ENCODE measurements at regions not wholly inside any gene's neighbourhood (a gene's known extent, or its start where the extent isn't known, plus 50 kb on each side); places are given as distances from the start of the nearest gene placed in this dataset.

- no peak for DNase-seq
Measured at GRCh38 chr14:101027966-101028365, 124.4 kb upstream of the RTL1 start.

GRCh38 chr14:101028971-101029667, 125.6 kb upstream of the RTL1 start:
- no peak for DNase-seq

GRCh38 chr14:101029668-101030290, 126.3 kb upstream of the RTL1 start:
- DNase-seq: no peak

- DNase-seq: no peak
Measured at GRCh38 chr14:101030586-101030985, 127.1 kb upstream of the RTL1 start.

GRCh38 chr14:101031186-101031585, 127.7 kb upstream of the RTL1 start:
- no peak for DNase-seq

- DNase-seq: no peak
Measured at GRCh38 chr14:101031721-101032120, 128.2 kb upstream of the RTL1 start.

GRCh38 chr14:101032433-101032832, 128.9 kb upstream of the RTL1 start:
- DNase-seq: no peak

- no peak for DNase-seq
Measured at GRCh38 chr14:101033006-101033405, 129.5 kb upstream of the RTL1 start.

GRCh38 chr14:101033446-101034165, 130.1 kb upstream of the RTL1 start:
- no peak for DNase-seq

GRCh38 chr14:101034986-101035385, 131.5 kb upstream of the RTL1 start:
- no peak for DNase-seq

- no peak for DNase-seq
Measured at GRCh38 chr14:101035466-101036225, 132.1 kb upstream of the RTL1 start.

- DNase-seq: no peak
Measured at GRCh38 chr14:101037021-101037817, 133.7 kb upstream of the RTL1 start.

- DNase-seq: no peak
Measured at GRCh38 chr14:101039031-101039754, 135.7 kb upstream of the RTL1 start.

- DNase-seq: no peak
Measured at GRCh38 chr14:101039755-101040138, 136.2 kb upstream of the RTL1 start.

- no peak for DNase-seq
Measured at GRCh38 chr14:101040538-101041442, 137.3 kb upstream of the RTL1 start.

- no peak for DNase-seq
Measured at GRCh38 chr14:101043891-101044290, 140.4 kb upstream of the RTL1 start.

- no peak for DNase-seq
Measured at GRCh38 chr14:101044741-101045140, 141.2 kb upstream of the RTL1 start.

- no peak for DNase-seq
Measured at GRCh38 chr14:101045511-101045910, 142.0 kb upstream of the RTL1 start.

- DNase-seq: no peak
Measured at GRCh38 chr14:101046071-101046470, 142.5 kb upstream of the RTL1 start.

- DNase-seq: no peak
Measured at GRCh38 chr14:101047326-101047725, 143.8 kb upstream of the RTL1 start.

- no peak for DNase-seq
Measured at GRCh38 chr14:101048766-101049165, 145.2 kb upstream of the RTL1 start.
